ENCODE measurements at regions not wholly inside any gene's neighbourhood (a gene's known extent, or its start where the extent isn't known, plus 50 kb on each side); places are given as distances from the start of the nearest gene placed in this dataset.

GRCh38 chr21:38683222-38683621 is 122.5 kb upstream of the ETS2 start:
- peaks cover 4% of the 10 kb centered on the region for H3K27me3 ChIP-seq (ENCODE audit: control insufficient read depth, insufficient read depth, low read length)
- no peaks in the 10 kb centered on the region for H3K36me3 ChIP-seq (ENCODE audit: control insufficient read depth, insufficient read depth, low read length)
- TF ChIP-seq CTCF (IDR thresholded peaks at IDR 0.05; ENCODE audit: insufficient read depth, low read length, poor library complexity, severe bottlenecking), result no peak
- H3K4me3 ChIP-seq (ENCODE audit: low read depth, low read length), result no peak overlapping the region
- no peak for DNase-seq (ENCODE audit: low read depth)

GRCh38 chr21:38688068-38688467 is 117.7 kb upstream of the ETS2 start:
- H3K36me3 ChIP-seq (ENCODE audit: control insufficient read depth, insufficient read depth, low read length), result no peaks in the 10 kb centered on the region
- H3K27me3 ChIP-seq (ENCODE audit: control insufficient read depth, insufficient read depth, low read length), result peaks cover 4% of the 10 kb centered on the region
- no peak overlapping the region for H3K4me3 ChIP-seq (ENCODE audit: low read depth, low read length)
- no peak for DNase-seq (ENCODE audit: low read depth)
- TF ChIP-seq CTCF (IDR thresholded peaks at IDR 0.05; ENCODE audit: insufficient read depth, low read length, poor library complexity, severe bottlenecking), result no peak

- DNase-seq (ENCODE audit: low read depth), result no peak
- Histone ChIP-seq H3K4me3 (ENCODE audit: low read depth, low read length) (no peak overlapping the region), H3K36me3 (ENCODE audit: control insufficient read depth, insufficient read depth, low read length) (no peaks in the 10 kb centered on the region), H3K27me3 (ENCODE audit: control insufficient read depth, insufficient read depth, low read length) (no peaks in the 10 kb centered on the region)
- no peak for TF ChIP-seq CTCF (IDR thresholded peaks at IDR 0.05; ENCODE audit: insufficient read depth, low read length, poor library complexity, severe bottlenecking)
Measured at GRCh38 chr21:38691631-38692030, 114.1 kb upstream of the ETS2 start.

GRCh38 chr21:38696579-38696978 is 109.2 kb upstream of the ETS2 start:
- H3K4me3 ChIP-seq (ENCODE audit: low read depth, low read length), result no peak overlapping the region
- H3K36me3 ChIP-seq (ENCODE audit: control insufficient read depth, insufficient read depth, low read length), result no peaks in the 10 kb centered on the region
- peaks cover 6% of the 10 kb centered on the region for H3K27me3 ChIP-seq (ENCODE audit: control insufficient read depth, insufficient read depth, low read length)
- no peak for DNase-seq (ENCODE audit: low read depth)
- TF ChIP-seq CTCF (IDR thresholded peaks at IDR 0.05; ENCODE audit: insufficient read depth, low read length, poor library complexity, severe bottlenecking), result no peak

GRCh38 chr21:38699048-38699447 is 106.7 kb upstream of the ETS2 start:
- no peak for DNase-seq (ENCODE audit: low read depth)
- H3K4me3 ChIP-seq (ENCODE audit: low read depth, low read length), result no peak overlapping the region
- no peaks in the 10 kb centered on the region for H3K36me3 ChIP-seq (ENCODE audit: control insufficient read depth, insufficient read depth, low read length)
- peaks cover 11% of the 10 kb centered on the region for H3K27me3 ChIP-seq (ENCODE audit: control insufficient read depth, insufficient read depth, low read length)
- no peak for TF ChIP-seq CTCF (IDR thresholded peaks at IDR 0.05; ENCODE audit: insufficient read depth, low read length, poor library complexity, severe bottlenecking)

- Histone ChIP-seq H3K4me3 (ENCODE audit: low read depth, low read length) (no peak overlapping the region), H3K27me3 (ENCODE audit: control insufficient read depth, insufficient read depth, low read length) (peaks cover 11% of the 10 kb centered on the region), H3K36me3 (ENCODE audit: control insufficient read depth, insufficient read depth, low read length) (no peaks in the 10 kb centered on the region)
- no peak for DNase-seq (ENCODE audit: low read depth)
- TF ChIP-seq CTCF (IDR thresholded peaks at IDR 0.05; ENCODE audit: insufficient read depth, low read length, poor library complexity, severe bottlenecking), result no peak
Measured at GRCh38 chr21:38702196-38702595, 103.5 kb upstream of the ETS2 start.
